ENCODE measurements at regions not wholly inside any gene's neighbourhood (a gene's known extent, or its start where the extent isn't known, plus 50 kb on each side); places are given as distances from the start of the nearest gene placed in this dataset.

DNA sequence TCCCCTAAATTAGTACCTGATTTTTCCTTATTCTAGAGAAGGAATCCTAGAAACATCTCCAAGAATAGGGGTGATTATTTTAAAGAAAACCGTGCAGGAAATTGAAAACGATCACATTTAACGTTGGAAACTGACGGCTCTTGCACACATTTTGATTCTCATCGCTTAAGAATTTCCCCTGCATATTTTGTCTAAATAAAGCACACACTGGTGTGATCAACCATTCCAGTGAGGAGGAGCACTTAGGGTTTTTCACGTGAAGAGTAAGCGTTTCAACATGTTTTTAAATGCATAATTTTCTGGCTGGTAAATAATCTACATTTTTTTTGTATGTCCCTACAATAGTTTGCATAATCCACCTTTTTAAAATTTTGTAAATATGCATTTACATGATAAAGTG, 229.7 kb upstream of the PFKP start:
- no peaks in the 10 kb centered on the region for H3K9me3 ChIP-seq
- no peaks in the 10 kb centered on the region for H3K36me3 ChIP-seq
- no peak overlapping the region for H3K4me3 ChIP-seq
- DNase-seq, result no peak
- no peak overlapping the region for H3K27ac ChIP-seq
- H3K4me1 ChIP-seq, result no peaks in the 10 kb centered on the region
- H3K27me3 ChIP-seq, result no peaks in the 10 kb centered on the region
- TF ChIP-seq CTCF (IDR thresholded peaks at IDR 0.05) (no peak), POLR2A (IDR thresholded peaks at IDR 0.05) (no peak)

DNA sequence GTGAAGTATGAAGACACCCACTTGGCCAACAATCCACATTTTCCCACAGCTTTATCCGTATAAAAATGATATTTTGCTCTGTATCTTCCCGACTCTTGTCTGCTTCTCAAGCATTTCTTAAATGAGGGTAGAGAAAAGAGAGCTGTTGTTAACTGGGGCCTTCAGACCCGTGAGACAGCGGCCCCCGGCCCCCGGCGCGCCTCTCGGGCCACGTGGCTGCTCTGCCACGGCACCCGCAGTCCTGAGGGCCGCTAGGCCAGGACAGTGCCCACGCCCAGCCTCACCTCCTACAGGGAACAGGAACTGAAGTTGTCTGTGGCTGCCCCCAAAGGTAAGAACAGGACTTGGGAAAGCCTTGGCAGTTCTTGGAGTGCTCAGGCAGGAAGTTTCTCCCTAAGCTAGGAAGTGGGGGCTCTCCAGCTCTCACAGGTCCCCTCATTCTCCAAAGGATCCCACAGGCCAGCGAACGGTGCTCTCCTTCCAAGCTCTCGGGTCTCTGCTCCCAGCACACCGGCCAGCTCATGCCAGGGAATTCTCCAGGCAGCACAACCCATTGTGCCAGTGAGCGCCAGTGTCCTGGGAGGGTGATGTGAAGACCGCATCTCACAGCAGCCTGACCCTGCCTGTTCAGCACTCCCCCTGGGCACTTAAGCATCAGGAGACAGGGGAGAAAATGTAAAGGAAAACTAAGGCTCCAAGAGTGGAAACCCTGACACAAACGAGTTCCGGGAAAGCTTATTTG, 230.3 kb upstream of the PFKP start:
- no peak overlapping the region for H3K27ac ChIP-seq
- TF ChIP-seq CTCF (IDR thresholded peaks at IDR 0.05) (no peak), POLR2A (IDR thresholded peaks at IDR 0.05) (no peak)
- H3K36me3 ChIP-seq, result no peaks in the 10 kb centered on the region
- no peaks in the 10 kb centered on the region for H3K9me3 ChIP-seq
- DNase-seq, result no peak
- no peaks in the 10 kb centered on the region for H3K27me3 ChIP-seq
- H3K4me3 ChIP-seq, result no peak overlapping the region
- H3K4me1 ChIP-seq, result no peaks in the 10 kb centered on the region

DNA sequence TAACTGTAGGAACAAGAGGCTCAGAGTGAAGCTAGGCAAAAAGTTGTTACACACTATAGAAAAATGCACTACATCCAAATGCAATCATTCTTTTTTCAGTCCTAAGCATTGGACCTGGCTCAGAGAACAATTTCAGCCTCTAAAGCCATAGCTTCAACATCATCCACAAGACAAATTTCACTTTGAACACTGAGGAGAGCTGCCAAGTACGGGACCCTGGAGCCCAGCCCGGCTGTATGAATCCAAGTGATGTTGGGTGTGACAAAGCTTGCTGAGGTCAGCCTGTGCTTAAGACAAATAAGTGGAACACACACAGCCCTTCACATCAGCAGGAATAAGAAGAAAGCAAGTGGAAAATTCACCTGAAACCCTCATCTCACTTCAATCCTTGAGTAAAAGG, 233.1 kb upstream of the PFKP start:
- Histone ChIP-seq H3K27ac (no peak overlapping the region), H3K9me3 (no peaks in the 10 kb centered on the region), H3K4me3 (no peak overlapping the region), H3K27me3 (no peaks in the 10 kb centered on the region), H3K36me3 (no peaks in the 10 kb centered on the region), H3K4me1 (no peaks in the 10 kb centered on the region)
- no peak for TF ChIP-seq POLR2A (IDR thresholded peaks at IDR 0.05)
- TF ChIP-seq CTCF (IDR thresholded peaks at IDR 0.05), result no peak
- no peak for DNase-seq

DNA sequence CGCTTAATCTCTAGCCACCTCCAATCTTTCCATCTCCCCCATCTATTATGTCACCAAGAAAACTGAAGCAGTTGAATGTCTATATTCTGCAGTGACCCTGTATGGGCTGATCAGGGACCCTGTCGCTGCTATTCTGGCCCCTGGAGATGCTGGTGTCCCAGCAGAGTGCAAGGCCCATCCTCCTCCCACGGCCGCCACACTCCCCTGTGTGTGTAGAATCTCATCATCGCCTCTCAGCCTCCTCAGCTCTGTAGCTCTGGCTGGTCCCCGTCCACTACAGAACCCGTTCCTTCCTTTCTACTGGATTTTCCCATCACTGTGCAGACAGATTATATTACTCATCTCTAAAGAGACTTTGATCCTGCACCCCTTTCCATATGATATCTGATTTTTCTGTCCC, 235.8 kb upstream of the PFKP start:
- H3K4me1 ChIP-seq, result no peaks in the 10 kb centered on the region
- no peak overlapping the region for H3K27ac ChIP-seq
- no peaks in the 10 kb centered on the region for H3K27me3 ChIP-seq
- no peak for TF ChIP-seq CTCF (IDR thresholded peaks at IDR 0.05)
- no peak for TF ChIP-seq POLR2A (IDR thresholded peaks at IDR 0.05)
- H3K4me3 ChIP-seq, result no peak overlapping the region
- no peaks in the 10 kb centered on the region for H3K9me3 ChIP-seq
- no peak for DNase-seq
- H3K36me3 ChIP-seq, result no peaks in the 10 kb centered on the region

DNA sequence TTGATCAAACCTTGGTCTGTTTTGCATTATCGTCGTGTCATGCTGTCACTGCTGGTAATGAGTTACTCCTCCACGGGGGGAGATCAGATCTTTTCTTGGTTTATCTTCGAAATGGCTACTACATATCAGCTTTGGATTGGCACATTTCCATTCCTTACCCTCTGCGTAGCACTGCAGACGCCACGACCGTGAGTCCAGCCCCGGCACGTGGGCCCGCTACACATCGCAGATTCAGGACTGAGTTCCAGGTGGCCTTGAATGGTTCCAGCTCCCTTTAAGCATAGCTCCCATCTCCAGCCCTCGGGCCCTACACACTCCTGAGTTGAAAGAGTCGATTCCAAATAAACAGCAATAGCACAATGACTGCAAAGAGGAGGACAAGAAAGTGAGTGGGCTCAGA, 238.6 kb upstream of the PFKP start:
- Histone ChIP-seq H3K4me3 (no peak overlapping the region), H3K27me3 (no peaks in the 10 kb centered on the region), H3K4me1 (no peaks in the 10 kb centered on the region), H3K9me3 (no peaks in the 10 kb centered on the region), H3K27ac (no peak overlapping the region), H3K36me3 (no peaks in the 10 kb centered on the region)
- no peak for DNase-seq
- no peak for TF ChIP-seq POLR2A (IDR thresholded peaks at IDR 0.05)
- no peak for TF ChIP-seq CTCF (IDR thresholded peaks at IDR 0.05)

DNA sequence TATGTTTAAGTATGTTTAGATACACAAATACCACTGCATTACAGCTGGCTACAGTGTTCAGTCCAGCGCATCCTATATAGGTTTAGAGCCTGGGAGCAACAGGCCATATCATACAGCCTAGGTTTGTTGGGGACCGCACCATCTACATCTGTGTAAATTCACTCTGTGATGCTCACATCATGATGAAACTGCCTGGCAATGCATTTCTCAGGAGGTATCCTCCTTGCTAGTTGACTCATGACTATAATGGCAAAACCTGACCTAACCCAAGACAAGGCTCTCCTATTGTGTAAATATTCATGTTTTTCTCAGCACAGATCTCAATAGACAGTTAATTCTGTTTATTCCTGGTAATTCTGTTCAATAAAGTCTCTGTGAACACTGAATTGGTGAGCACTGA, 240.7 kb upstream of the PFKP start:
- no peak overlapping the region for H3K27ac ChIP-seq
- TF ChIP-seq CTCF (IDR thresholded peaks at IDR 0.05) (no peak), POLR2A (IDR thresholded peaks at IDR 0.05) (no peak)

More for the DNA sequence above, 240.7 kb upstream of the PFKP start:
- H3K36me3 ChIP-seq, result no peaks in the 10 kb centered on the region
- H3K9me3 ChIP-seq, result no peaks in the 10 kb centered on the region
- no peaks in the 10 kb centered on the region for H3K27me3 ChIP-seq
- no peak overlapping the region for H3K4me3 ChIP-seq
- DNase-seq, result no peak
- no peaks in the 10 kb centered on the region for H3K4me1 ChIP-seq
